Right atrium auricular region (tissue), 2 donors: ENCODE measurements at regions not wholly inside any gene's neighbourhood (a gene's known extent, or its start where the extent isn't known, plus 50 kb on each side); places are given as distances from the start of the nearest gene placed in this dataset.

Experiments used
- DNase-seq: peaks from one replicate; pipeline ENCODE4 v3.0.0-alpha.2; 2019; ENCODE audit warnings: low spot score
- H3K27ac ChIP-seq, 2 donors: fragments of 200-600 bp; sonication (generic); 1 replicate in 1 of 2; 2 replicates in 1 of 2; pipeline ENCODE4 v1.5.1; 2016 to 2019
- H3K27me3 ChIP-seq, 2 donors: fragments of 200-600 bp; sonication (generic); one replicate each; pipeline versions ENCODE4 v1.5.1 to v1.6.0; 2017 to 2019
- H3K36me3 ChIP-seq: fragments of 200-600 bp; sonication (generic); one replicate; pipeline ENCODE4 v1.5.1; 2016
- H3K4me1 ChIP-seq, 2 donors: fragments of 200-600 bp; sonication (generic); one replicate each; pipeline versions ENCODE4 v1.5.1 to v1.6.0; 2017 to 2019
- H3K4me3 ChIP-seq, 2 donors: fragments of 200-600 bp; sonication (generic); 1 replicate in 1 of 2; 2 replicates in 1 of 2; pipeline ENCODE4 v1.5.1; 2017 to 2019; ENCODE audit warnings: mild to moderate bottlenecking in 1 of 2, moderate library complexity in 1 of 2
- H3K9me3 ChIP-seq, 2 donors: fragments of 200-600 bp; sonication (generic); one replicate each; pipeline ENCODE4 v1.5.1; 2019
- TF ChIP-seq, protein P1 (sequence below), 2 donors: fragments of 200-600 bp; sonication (generic); IDR thresholded peaks; one replicate each; pipeline ENCODE4 v1.5.1; 2019; ENCODE audit warnings: antibody characterized with exemption in 2 of 2

DNA sequence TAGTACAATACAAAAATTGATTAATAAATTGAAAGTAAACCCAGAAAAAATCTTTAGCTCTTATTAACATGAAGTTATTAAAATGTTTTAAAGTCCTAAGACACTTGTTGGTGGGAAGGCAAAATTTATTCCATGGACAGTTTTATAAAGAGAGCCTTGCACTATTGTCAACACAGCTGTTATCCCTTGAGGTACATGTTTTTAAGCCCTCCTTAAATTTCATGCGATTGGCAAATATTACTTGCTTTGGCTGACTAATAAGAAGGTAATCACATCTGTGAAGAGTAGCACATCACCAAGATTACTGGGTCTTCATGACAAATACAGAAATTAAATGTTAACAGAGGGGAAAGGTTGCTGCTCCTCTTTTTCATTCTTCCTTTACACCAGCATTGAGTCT lies 611.1 kb downstream of the BRINP3 start:
- Histone ChIP-seq H3K36me3 (no peaks in the 10 kb centered on the region), H3K4me3 (no peak overlapping the region), H3K4me1 (no peaks in the 10 kb centered on the region), H3K27me3 (no peaks in the 10 kb centered on the region), H3K9me3 (no peaks in the 10 kb centered on the region), H3K27ac (no peak overlapping the region)
- DNase-seq, result no peak
- TF ChIP-seq, protein P1, sequence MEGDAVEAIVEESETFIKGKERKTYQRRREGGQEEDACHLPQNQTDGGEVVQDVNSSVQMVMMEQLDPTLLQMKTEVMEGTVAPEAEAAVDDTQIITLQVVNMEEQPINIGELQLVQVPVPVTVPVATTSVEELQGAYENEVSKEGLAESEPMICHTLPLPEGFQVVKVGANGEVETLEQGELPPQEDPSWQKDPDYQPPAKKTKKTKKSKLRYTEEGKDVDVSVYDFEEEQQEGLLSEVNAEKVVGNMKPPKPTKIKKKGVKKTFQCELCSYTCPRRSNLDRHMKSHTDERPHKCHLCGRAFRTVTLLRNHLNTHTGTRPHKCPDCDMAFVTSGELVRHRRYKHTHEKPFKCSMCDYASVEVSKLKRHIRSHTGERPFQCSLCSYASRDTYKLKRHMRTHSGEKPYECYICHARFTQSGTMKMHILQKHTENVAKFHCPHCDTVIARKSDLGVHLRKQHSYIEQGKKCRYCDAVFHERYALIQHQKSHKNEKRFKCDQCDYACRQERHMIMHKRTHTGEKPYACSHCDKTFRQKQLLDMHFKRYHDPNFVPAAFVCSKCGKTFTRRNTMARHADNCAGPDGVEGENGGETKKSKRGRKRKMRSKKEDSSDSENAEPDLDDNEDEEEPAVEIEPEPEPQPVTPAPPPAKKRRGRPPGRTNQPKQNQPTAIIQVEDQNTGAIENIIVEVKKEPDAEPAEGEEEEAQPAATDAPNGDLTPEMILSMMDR (IDR thresholded peaks at IDR 0.05), result no peak

DNA sequence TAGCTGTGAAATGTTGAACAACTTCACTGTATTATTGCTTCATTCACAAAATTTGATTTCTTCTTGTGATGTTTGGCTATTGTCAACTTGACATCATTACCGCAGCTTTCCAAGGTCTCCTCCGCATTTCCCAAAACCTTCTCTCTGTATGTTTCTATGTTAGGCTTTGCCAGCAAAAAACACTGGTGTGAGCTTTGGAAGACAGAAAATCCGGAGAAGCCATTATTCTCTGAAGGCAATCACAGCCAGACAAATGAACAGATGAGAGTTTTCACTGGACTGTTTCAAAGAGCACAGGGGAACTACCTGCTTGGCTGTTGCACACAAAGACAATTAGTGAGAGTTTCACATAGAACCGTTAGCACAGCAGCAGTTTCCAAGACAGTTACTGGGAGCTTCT lies 609.6 kb downstream of the BRINP3 start:
- Histone ChIP-seq H3K9me3 (no peaks in the 10 kb centered on the region), H3K27me3 (no peaks in the 10 kb centered on the region), H3K4me1 (no peaks in the 10 kb centered on the region), H3K4me3 (no peak overlapping the region), H3K27ac (no peak overlapping the region), H3K36me3 (no peaks in the 10 kb centered on the region)
- no peak for DNase-seq
- TF ChIP-seq, protein P1 (IDR thresholded peaks at IDR 0.05), result no peak

DNA sequence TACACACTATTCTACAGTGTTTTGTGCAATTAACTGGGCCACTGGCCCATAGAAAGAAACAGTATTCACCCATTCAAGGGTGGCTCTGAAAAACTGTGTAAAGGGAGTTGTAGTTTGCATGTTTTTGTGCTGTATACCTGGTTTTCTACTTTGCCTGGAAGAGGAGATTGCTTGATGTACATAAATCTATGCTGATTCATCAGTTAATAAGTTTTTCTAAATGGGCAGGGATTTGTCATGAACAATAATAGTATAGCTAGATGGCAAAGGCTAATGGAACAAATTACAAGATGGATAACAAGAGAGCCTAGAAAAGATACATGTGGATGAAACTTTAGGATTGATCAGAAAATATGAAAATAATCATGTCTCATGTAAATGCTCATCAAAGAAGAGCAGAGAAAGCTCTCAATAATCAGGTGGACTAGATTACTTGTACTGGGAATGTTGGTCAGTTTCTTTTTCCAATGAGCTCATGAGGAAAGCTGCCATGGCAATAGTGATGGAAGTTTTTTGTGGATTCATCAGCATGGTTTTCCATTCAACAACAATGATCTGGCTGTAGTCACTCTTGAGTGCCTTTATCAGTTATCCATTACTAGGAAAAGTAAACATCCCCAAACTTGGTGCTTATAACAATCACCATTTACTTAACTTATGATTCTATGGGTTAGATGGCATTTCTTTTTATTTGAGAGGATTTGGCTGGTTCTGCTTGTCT lies 602.8 kb downstream of the BRINP3 start:
- Histone ChIP-seq H3K36me3 (no peaks in the 10 kb centered on the region), H3K27me3 (no peaks in the 10 kb centered on the region), H3K4me3 (no peak overlapping the region), H3K4me1 (no peaks in the 10 kb centered on the region), H3K9me3 (no peaks in the 10 kb centered on the region), H3K27ac (no peak overlapping the region)
- no peak for DNase-seq
- TF ChIP-seq, protein P1 (IDR thresholded peaks at IDR 0.05), result no peak

DNA sequence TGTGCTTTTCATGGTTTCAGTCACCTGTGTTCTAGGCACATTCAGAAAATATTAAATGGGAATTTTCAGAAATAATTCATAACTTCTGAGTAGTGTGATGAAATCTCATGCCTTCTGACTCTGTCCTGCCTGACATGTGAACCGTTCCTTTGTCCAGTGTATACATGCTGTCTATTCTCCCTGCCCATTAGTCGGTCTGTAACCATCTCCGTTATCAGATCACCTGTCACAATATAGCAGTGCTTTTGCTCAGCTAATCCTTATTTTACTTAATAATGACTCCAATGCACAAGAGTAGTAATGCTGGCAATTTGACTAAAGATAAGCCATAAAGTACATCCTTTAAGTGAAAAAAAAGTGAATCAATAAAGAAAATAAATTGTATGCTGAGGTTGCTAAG lies 597.5 kb downstream of the BRINP3 start:
- TF ChIP-seq, protein P1 (IDR thresholded peaks at IDR 0.05), result no peak
- H3K27ac ChIP-seq, result no peak overlapping the region
- H3K36me3 ChIP-seq, result no peaks in the 10 kb centered on the region

DNA sequence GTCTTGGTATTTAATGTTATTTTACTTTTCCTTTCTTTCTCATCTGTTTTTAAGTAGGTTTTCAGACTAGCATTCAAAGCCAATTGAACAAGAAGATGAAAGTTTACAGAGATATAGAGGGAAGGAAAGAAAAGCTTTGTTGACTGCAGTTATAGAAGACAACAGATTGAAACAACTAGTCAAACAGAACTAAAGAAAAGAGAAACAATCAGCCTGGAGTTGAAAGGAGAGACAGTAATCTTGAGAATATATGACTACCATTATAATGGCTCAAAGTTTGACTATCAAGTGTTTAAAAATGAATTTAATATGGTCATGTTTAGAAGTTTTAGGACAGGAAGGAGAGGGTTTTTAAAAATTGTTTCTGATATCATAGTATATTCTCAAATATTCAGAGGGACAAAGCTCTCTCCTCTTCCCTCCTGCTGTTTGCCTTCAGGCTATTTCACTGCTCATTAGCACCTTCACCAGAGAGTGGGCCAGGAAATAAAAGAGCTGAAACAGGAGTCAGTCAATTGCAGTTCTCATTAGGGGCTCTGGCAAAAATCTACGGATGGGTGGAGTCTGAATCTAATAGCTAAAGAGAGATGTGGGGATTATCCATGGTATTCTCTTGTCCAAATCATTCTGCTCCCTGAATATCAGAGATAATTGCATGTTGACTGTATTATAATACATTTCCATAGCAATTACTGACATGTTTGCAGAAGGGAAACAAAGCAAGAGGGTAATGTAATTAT lies 577.8 kb downstream of the BRINP3 start:
- DNase-seq, result no peak
- no peak overlapping the region for H3K27ac ChIP-seq

More for the DNA sequence above, 597.5 kb downstream of the BRINP3 start:
- Histone ChIP-seq H3K9me3 (no peaks in the 10 kb centered on the region), H3K27me3 (no peaks in the 10 kb centered on the region), H3K4me1 (no peaks in the 10 kb centered on the region), H3K4me3 (no peak overlapping the region)
- DNase-seq, result no peak

More for the DNA sequence above, 577.8 kb downstream of the BRINP3 start:
- TF ChIP-seq, protein P1 (IDR thresholded peaks at IDR 0.05), result no peak
- no peak overlapping the region for H3K4me3 ChIP-seq
- no peaks in the 10 kb centered on the region for H3K9me3 ChIP-seq
- no peaks in the 10 kb centered on the region for H3K36me3 ChIP-seq
- H3K27me3 ChIP-seq, result no peaks in the 10 kb centered on the region
- no peaks in the 10 kb centered on the region for H3K4me1 ChIP-seq
